Spleen (tissue), 7 donors: ENCODE measurements at regions not wholly inside any gene's neighbourhood (a gene's known extent, or its start where the extent isn't known, plus 50 kb on each side); places are given as distances from the start of the nearest gene placed in this dataset.

ENCODE experiments used
- POLR2A ChIP-seq, 3 donors: fragments of 450-650 bp; IDR thresholded peaks; one replicate each; pipeline ENCODE4 v1.5.1; 2017; ENCODE audit warnings: antibody characterized with exemption in 3 of 3, mild to moderate bottlenecking in 1 of 3
- POLR2AphosphoS5 ChIP-seq, 3 donors: sonication (generic); formaldehyde crosslinking; IDR thresholded peaks; one replicate each; pipeline ENCODE4 v1.5.1; 2017; ENCODE audit warnings: antibody characterized with exemption in 3 of 3
- TF ChIP-seq, protein P1 (sequence below), 11 experiments: fragments of 200-600 bp in 7 of 11; fragments of 450-650 bp in 4 of 11; sonication (generic) in 4 of 11; IDR thresholded peaks in 8 of 11; conservative IDR thresholded peaks in 3 of 11; 1 replicate in 7 of 11; 2 replicates in 4 of 11; pipeline versions ENCODE4 v1.4.0 to v1.8.0; 2016 to 2021; ENCODE audit warnings: antibody characterized with exemption in 11 of 11, inconsistent platforms in 4 of 11, mild to moderate bottlenecking in 1 of 11
- donor health status: DM: no; HTN: no; CAD: no; lungs with moderate emphysema.
- donor health status: DM: no; HTN: no; CAD: no.
- donor health status: DM: no; HTN: no; CAD: no.

DNA sequence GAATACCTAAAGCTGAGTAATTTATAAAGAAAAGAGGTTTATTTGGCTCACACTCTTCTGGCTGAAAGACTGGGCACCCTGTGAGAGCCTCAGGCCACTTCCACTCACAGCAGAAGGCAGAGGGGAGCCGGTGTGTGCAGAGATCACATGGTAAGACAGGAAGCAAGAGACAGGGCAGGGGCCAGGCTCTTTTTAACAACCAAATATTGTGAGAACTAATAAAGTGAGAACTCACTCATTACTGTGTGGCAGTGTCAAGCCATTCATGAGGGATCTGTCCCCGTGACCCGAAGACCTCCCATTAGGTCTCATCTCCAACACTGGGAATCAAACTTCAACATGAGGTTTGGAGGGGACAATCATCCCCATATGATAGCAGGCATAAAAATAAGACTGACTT lies 180.8 kb upstream of the DIO3 start:
- TF ChIP-seq, protein P1, sequence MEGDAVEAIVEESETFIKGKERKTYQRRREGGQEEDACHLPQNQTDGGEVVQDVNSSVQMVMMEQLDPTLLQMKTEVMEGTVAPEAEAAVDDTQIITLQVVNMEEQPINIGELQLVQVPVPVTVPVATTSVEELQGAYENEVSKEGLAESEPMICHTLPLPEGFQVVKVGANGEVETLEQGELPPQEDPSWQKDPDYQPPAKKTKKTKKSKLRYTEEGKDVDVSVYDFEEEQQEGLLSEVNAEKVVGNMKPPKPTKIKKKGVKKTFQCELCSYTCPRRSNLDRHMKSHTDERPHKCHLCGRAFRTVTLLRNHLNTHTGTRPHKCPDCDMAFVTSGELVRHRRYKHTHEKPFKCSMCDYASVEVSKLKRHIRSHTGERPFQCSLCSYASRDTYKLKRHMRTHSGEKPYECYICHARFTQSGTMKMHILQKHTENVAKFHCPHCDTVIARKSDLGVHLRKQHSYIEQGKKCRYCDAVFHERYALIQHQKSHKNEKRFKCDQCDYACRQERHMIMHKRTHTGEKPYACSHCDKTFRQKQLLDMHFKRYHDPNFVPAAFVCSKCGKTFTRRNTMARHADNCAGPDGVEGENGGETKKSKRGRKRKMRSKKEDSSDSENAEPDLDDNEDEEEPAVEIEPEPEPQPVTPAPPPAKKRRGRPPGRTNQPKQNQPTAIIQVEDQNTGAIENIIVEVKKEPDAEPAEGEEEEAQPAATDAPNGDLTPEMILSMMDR (IDR thresholded peaks at IDR 0.05 in 8 of 11, conservative IDR thresholded peaks at IDR 0.05 in 3 of 11): no peak
- TF ChIP-seq POLR2A (IDR thresholded peaks at IDR 0.05): no peak
- TF ChIP-seq POLR2AphosphoS5 (IDR thresholded peaks at IDR 0.05): no peak
